ENCODE measurements at regions not wholly inside any gene's neighbourhood (a gene's known extent, or its start where the extent isn't known, plus 50 kb on each side); places are given as distances from the start of the nearest gene placed in this dataset.

- DNase-seq (ENCODE audit: low spot score), result no peak
These were observed 103.3 kb downstream of the PTPRS start for GRCh38 chr19:5237190-5237780.

DNA sequence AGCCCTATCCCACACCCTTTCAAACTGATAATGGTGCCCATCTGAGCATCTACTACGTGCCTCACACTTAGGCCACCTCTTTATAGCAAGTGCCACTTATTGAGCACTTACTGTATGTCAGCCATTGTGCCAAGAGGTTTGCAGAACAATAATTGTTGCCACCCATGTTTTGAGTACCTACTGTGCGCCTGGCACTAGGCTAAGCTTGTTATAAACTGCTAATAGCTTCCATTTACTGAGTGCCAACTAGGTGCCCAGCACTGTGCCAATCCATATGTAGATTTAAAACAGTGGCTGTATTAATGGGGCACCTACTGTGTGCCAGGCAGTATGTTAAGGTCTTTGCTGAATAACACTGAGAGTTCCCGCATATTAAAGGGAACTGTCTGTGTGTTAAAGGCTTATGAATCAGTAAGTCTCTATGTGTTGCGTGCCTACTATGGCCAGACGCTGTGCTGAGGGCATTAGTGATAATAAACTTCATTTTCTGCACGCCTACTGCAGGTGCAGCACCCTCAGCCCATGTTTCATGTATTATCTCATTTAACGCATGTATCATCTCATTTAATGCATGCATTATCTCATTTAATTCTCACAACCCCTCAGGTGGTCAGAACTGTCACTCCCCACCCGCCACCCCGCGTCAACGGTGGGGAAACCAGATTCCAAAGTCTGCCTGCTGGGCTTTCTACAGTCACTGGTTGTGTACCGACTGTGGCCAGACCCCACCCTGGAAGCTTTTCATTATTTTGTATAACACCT lies 105.0 kb downstream of the PTPRS start:
- DNase-seq (ENCODE audit: low spot score), result no peak

GRCh38 chr19:5234412-5234811 lies 106.2 kb downstream of the PTPRS start:
- no peak for DNase-seq (ENCODE audit: low spot score)

DNA sequence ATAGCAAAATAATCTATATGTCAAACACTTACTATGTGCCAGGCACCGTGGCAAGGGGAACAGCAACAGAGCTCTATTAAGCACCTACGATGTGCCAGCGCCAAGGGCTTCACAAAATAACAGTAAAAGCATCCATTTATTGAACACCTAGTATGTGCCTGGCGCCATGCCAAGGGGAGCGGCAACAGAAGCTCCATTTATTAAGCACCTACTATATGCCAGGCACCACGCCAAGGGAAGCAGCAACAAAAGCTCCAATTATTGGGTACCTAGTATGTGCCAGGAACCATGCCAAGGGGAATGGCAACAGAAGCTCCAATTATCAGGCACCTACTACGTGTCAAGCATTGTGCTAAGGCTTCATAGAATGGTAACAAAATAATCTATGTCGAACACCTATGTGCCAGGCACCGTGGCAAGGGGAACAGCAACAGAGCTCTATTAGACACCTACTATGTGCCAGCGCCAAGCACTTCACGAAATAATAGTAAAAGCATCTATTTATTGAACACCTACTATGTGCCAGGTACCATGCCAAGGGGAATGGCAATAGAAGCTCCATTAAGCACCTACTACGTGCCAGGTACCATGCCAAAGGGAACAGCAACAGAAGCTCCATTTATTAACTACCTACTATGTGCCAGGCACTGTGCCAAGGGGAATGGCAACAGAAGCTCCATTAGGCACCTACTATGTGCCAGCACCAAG lies 107.7 kb downstream of the PTPRS start:
- no peak for DNase-seq (ENCODE audit: low spot score)

DNA sequence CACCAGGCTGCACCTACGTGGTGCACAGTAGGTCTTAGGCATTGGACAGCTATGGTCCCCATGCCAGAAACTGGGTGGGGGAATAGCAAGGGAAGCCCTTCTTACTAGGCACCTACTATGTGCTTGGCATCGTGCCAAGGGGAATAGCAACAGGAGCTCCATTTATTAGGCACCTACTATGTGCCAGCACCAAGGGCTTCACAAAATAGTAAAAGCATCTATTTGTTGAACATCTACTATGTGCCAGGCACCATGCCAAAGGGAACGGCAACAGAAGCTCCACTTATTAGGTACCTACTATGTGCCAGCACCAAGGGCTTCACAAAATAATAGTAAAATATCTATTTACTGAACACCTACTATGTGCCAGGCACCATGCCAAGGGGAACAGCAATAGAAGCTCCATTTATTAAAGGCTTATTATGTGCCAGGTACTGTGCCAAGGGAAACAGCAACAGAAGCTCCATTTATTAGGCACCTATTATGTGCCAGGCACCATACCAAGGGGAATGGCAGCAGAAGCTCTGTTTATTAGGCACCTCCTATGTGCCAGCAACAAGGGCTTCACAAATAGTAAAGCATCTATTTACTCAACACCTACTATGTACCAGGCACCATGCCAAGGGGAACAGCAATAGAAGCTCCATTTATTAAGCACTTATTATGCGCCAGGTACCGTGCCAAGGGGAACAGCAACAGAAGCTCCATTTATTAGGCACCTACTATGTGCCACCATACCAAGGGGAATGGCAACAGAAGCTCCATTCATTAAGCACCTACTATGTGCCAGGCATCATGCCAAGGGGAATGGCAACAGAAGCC lies 108.5 kb downstream of the PTPRS start:
- no peak for DNase-seq (ENCODE audit: low spot score)

GRCh38 chr19:5230730-5231555 lies 109.7 kb downstream of the PTPRS start:
- DNase-seq (ENCODE audit: low spot score), result no peak

DNA sequence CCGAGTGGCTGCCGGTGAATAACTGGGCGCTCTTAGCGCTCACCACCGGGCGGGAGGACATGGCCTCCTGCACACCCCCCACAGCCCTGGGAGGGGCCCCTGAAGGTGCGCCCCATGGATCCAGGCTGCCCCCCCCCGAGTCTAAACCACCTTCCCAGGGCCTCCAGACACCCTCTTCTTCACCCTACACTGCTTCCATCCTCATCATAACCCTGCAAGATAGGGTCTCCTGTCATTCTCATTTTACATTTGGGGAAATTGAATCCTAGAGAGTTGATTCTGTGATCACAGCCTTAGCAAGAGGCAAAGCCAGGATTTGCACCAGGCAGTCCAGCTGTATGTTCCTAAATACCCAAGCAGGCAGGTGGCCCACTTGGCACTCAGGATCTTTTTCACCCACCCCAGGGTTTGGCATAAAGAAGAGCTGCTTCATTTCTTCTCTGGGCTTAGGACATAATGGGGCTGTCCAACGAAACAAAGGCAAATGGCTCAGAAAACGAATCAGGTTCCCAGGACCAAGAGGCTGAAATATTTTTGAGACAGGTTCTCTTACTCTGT lies 110.8 kb downstream of the PTPRS start:
- DNase-seq (ENCODE audit: low spot score), result no peak

- DNase-seq (ENCODE audit: low spot score), result no peak
These were observed 111.5 kb downstream of the PTPRS start for GRCh38 chr19:5228932-5229777.

GRCh38 chr19:5228490-5228889 lies 112.1 kb downstream of the PTPRS start:
- no peak for DNase-seq (ENCODE audit: low spot score)

DNA sequence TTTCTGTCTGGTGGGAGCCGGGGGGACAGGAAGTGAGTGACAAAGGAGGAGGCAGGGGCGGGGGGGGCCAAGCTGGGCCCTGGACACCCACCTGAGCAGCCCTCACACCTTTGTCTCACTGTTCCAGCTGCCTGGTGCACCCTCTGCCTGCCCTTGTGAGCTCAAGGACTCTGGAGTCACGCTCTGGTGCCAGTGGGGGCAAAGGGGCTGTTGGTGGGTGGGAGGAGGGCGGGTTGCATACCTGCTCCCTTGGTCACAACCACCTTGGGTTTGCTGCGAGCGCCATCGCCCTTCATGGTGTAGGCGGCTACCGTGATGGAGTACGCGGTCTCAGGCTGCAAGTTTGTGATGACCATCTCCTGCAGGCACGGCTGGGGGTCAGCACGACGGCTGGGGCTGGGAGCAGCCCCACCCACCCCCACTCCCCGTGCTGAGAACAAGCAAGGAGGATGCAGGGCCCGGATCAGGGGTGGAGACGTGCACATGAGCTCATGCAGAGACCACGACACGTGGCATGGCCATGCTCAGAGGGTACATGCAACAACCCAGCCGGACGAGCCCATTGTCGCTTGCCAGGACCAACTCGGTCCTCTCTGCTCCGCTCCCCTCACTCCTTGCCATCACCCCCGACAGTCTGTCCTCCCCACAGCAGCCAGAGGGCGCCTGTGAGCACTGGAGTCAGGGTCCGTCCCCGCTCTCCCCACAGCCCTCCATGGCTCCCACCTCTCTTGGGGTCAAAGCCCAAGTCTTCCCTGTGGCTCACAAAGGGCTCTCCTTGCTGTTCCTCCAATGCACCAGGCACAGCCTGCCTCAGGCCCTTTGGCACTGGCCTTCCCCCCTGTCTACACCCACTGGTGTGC lies 114.9 kb downstream of the PTPRS start:
- DNase-seq (ENCODE audit: low spot score), result no peak

DNA sequence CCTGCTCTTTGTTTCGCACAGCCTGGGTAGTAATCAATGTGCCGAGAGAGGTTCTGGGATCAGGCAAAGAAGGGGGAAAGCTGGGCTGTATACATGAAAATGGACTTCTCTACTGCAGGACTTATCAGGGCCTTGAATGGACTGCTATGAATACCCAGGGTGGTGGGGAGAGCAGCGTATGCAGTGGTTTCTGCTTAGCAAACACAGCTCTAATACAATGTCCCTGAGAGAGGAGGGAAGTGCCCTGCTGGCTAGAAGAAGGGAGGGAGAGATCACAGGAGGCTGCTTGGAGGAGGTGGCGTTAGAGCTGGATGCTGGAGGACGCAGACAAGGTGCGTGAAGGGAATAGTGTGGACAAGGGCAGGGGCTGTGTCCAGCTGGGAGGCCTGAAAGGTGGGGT lies 116.1 kb downstream of the PTPRS start:
- no peak for DNase-seq (ENCODE audit: low spot score)

GRCh38 chr19:5222821-5223321 lies 117.7 kb downstream of the PTPRS start:
- DNase-seq (ENCODE audit: low spot score), result no peak

GRCh38 chr19:5222178-5222577 lies 118.4 kb downstream of the PTPRS start:
- no peak for DNase-seq (ENCODE audit: low spot score)

DNA sequence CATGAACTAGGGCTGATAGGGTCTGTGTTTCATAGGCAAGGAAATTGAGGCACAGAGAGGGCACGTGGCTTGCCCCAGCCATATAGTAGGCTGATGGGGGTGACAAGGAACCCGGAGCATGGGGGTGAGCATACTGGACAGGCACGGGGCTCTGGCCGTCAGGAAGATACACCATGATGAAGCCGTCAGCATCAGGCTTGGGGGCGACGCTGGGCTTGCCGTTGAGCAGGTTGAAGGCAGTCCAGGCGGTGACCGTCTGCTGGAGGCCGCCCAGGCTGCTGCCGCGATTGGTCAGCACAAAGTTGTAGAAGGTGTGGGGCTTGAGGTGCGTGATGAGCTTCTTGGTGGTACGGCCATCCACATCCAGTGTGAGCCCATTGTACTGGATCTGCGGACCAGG lies 119.7 kb downstream of the PTPRS start:
- no peak for DNase-seq (ENCODE audit: low spot score)

GRCh38 chr19:5220361-5220760 lies 120.3 kb downstream of the PTPRS start:
- no peak for DNase-seq (ENCODE audit: low spot score)

DNA sequence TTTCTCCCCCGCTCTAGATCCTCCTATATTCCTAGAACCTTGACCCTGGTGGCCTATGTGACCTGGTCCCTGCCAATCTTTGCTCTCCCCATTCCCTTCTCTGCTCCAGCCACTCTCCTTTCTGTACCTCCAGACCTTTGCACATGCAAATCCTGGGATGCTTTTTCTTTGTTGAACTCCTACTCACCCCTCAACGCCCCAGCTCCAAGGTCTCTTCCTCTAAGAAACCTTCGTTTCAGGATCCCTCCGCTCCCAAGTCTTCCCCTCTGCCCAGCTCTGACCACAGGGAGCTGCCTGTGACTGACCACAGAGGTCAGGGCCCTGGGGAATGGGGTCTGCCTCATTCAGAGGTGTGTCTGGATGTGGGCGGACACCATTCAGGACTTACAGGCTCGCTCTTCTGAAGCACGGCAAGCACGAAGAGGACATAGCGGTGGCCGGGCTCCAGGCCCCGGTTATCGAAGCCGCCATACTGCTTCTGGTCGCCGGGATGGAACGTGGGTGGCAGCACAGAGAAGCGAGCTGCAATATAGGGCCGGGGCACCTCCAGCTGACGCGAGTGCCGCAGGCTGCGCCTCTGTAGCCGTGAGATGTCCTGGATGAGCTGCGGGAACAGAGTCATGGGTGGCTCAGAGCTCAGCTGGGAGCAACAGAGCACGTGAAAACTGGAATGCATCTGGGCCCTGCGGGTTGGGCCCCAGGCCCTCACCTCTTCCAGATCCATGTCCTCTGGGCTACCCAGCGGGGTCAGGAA lies 120.9 kb downstream of the PTPRS start:
- DNase-seq (ENCODE audit: low spot score), result no peak

DNA sequence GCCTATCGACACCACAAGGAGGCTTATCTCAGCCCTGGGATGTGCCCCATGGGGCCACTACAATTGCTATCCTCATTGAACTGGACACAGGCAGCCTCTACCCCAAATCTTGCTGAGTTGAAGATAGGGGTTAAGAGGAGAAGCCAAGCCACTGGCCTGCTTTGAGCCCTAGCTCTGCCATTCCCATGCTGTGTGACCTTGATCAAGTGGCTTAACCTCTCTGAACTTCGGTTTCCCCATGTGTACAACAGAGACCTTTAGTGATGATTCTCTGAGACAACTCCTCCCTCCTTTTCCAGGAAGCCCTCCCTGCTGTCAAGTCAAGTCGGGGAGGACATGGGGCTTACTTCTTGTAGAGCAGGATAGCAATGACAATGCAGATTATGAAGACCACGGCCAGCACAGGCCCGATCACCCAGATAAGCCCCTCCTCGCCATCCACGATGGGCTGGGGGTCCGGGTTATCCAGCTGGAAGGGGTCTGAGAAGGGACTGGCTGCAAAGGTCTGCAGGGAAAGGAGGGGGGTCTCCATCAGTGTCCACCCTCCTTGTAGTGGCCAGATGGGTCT lies 121.6 kb downstream of the PTPRS start:
- DNase-seq (ENCODE audit: low spot score), result no peak
